ENCODE measurements at regions not wholly inside any gene's neighbourhood (a gene's known extent, or its start where the extent isn't known, plus 50 kb on each side); places are given as distances from the start of the nearest gene placed in this dataset.
"Not testable (repeated sequence)": the region's sequence is repeated elsewhere in the genome, so short reads cannot be mapped to it uniquely, and the experiment has no call there.

GRCh38 chr20:29296256-29297230 lies 1960.9 kb upstream of the DEFB115 start:
- peak; percentile 28 for ATAC-seq

DNA sequence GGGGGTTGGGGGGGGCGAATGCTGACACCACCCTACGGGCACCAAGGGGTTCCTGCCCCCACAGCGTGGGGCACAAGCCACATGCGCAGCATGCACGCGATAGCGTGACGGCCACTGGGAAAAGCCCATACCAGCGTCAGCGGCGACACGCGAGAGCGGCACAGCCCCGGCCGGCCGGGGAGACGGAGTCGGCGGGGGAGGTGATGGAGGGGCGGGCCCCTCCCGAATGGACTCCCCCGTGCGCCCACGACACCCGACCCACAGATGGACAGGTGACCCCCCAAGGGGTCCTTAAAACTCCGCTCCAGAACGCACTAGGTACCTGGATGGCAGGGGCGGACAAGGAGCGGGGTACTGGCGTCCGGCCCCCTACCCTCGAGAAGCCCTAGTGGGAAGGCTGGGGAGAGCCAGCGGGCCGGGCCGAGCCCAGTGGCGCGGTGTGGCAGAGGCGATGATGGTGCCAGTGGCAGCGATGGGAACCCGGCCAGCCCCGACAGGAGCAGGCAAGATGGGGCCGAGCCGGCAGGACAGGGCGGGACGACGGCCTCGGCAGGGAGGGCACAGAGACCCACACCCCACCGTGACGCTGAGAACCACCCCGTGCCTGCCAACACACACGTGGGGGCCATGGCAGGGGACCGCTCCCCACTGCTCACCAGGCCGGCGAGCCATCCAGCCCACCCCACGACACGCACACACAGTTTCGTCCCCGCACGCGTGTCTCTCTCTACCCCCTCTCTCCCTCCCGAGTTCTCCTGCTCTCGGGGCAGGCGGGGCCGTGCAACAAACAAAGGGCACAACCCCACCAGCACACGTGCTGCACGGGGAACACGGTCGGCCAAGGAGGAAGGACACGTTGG lies 1959.8 kb upstream of the DEFB115 start:
- peak; percentile 37 for ATAC-seq

- ATAC-seq: no peak
Measured at GRCh38 chr20:29298271-29298590, 1959.2 kb upstream of the DEFB115 start.

DNA sequence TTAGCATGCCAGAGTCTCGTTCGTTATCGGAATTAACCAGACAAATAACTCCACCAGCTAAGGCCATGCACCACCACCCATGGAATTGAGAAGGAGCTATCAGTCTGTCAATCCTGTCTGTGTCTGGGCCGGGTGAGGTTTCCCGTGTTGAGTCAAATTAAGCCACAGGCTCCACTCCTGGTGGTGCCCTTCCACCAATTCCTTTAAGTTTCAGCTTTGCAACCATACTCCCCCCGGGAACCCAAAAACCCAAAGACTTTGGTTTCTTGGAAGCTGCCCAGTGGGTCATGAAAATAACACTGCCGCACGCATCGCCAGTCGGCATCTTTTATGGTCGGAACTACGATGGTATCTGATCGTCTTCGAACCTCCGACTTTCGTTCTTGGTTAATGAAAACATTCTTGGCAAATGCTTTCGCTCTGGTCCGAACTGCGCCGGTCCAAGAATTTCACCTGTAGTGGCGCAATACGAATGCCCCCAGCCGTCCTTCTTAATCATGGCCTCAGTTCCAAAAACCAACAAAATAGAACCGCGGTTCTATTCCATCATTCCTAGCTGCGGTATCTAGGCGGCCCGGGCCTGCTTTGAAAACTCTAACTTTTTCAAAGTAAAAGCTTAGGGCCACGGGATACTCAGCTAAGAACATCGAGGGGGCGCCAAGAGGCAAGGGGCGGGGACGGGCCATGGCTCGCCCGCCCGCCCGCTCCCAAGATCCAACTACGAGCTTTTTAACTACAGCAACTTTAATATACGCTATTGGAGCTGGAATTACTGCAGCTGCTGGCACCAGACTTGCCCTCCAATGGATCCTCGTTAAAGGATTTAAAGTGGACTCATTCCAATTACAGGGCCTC lies 1958.5 kb upstream of the DEFB115 start:
- ATAC-seq: no peak

DNA sequence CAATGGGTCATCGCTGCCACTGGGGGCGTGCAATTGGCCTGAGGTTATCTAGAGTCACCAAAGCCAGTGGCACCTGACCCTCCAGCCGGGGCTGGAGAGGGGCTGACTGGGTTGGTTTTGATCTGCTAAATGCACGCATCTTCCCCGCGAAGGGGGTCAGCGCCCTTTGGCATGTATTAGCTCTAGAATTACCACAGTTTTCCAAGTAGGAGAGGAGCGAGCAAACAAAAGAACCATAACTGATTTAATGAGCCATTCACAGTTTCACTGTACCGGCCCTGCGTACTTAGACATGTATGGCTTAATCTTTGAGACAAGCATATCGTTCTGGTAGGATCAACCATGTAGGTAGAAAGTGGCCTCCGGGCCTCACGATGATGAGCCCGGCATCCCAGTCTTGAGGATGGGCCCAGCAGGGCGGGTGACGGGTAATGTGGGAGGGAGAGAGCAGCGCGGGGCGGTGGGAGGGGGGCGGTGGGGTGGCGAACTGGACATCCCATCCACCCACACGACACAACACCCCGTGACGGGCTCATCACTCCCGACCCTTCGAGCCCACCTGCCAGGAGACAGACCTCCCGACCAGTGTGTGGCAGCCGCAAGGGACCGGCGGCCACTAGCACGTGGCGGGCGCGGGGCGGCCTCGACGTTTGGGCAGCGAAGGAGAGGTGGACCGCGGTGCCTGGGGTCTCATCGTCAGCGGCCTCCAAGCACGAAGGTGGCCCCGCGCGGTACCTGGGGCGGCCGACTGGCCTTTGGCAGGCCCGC lies 1957.5 kb upstream of the DEFB115 start:
- ATAC-seq: no peak

- ATAC-seq: peak; percentile 45
Measured at GRCh38 chr20:29300579-29301551, 1956.6 kb upstream of the DEFB115 start.

GRCh38 chr20:29301624-29302259 lies 1955.7 kb upstream of the DEFB115 start:
- peak; percentile 32 for ATAC-seq

GRCh38 chr20:29302979-29303644 lies 1954.4 kb upstream of the DEFB115 start:
- ATAC-seq: no peak

DNA sequence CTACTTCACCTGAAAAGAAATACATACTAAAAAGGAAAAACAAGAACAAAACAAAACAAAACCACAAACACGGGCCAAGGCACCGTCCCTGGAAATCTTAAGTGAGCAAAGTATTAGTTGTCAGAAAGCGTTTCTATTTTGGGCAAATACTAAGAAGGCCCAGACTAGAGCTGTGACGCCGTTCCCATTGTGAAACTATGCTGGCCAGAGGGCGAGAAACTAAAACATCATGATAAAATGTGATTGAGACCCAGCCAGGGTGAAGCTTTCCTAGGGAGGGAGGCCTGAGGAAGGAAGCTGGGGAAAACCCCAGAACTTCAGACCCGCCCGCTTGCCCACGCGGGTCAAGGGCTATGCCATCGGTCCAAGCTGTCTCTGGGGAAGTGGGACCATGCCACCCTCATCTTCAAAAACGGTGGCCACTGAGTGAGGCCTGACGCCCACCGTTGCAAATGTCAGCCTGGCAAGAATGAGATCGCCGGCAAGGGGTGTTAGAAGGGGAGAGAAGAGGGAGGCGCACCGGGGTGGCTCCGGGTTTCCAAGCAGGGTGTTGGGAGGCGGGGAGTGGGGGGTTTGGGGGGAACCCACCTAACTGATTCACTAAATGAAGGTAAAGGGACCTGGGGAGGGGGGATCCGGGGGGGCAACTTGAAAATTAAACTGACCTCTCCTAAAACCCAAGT lies 1950.9 kb upstream of the DEFB115 start:
- ATAC-seq: no peak

DNA sequence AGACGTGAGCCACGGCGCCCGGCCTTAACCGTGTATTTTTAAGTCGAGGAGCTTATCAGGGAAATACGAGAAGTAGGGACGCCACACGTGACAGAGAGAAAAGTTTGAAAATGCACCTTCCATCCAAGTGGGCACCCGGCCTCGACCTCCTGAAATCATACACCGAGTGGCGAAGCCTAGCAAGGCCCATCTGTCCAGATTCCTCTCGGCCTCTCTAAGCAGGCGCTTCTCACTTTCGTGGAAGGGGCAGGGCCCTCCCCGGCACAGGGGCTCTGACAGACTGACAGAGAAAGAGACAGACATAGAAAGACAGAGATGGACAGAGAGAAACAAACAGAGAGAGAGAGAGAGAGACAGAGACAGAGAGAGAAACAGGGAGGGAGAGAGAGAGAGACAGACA lies 1950.0 kb upstream of the DEFB115 start:
- not testable (repeated sequence) for ATAC-seq

- ATAC-seq: not testable (repeated sequence)
Measured at GRCh38 chr20:29308956-29309355, 1948.5 kb upstream of the DEFB115 start.

DNA sequence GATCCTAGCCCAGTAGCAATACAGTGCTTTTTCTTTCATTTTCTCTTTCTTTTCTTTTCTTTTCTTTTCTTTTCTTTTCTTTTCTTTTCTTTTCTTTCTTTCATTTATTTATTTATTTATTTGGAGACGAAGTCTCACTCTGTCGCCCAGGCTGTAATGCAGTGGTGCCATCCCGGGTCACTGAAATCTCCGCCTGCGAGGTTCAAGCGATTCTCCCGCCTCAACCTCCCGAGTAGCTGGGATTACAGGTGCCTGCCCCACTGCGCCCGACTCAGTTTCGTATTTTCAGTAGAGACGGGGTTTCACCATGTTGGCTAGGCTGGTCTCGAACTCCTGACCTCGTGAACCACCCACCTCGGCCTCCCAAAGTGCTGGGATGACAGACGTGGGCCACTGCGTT lies 1948.0 kb upstream of the DEFB115 start:
- ATAC-seq: not testable (repeated sequence)

DNA sequence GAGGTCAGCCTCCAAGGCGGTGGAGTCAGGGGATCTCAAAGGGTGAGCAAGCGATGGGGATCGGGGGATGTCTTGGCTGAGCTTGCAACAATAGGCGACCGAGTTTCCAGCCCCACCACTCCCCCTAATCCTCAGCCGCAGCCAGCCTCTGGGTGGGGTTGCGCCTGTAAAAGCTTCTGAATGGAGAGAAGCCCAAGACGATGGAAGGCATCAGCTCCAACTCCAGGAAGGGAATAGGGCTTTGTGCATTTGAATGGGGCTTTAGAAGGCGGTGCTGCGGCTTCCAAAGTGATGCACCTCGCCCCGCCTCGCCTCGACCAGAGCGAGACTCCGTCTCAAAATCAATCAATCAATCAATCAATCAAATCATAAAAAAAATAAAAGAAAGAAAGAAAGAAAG lies 1946.4 kb upstream of the DEFB115 start:
- ATAC-seq: not testable (repeated sequence)

DNA sequence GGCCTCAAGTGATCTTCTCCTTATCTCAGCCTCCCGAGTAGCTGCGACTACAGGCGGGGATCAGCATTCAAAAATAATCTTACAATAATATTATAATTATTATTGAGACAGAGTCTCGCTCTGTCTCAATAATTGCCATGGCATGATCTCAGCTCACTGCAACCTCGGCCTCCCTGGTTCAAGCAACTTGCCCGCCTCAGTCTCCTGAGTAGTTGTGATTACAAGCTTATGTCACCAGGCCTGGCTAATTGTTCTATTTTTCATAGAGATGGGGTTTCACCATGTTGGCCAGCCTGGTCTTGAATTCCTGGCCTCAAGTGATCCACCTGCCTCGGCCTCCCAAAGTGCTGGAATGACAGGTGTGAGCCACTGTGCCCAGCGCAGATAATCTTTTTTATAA lies 1944.8 kb upstream of the DEFB115 start:
- ATAC-seq: not testable (repeated sequence)

GRCh38 chr20:29313481-29313880 lies 1944.0 kb upstream of the DEFB115 start:
- no peak for ATAC-seq

GRCh38 chr20:29314294-29314693 lies 1943.2 kb upstream of the DEFB115 start:
- no peak for ATAC-seq

DNA sequence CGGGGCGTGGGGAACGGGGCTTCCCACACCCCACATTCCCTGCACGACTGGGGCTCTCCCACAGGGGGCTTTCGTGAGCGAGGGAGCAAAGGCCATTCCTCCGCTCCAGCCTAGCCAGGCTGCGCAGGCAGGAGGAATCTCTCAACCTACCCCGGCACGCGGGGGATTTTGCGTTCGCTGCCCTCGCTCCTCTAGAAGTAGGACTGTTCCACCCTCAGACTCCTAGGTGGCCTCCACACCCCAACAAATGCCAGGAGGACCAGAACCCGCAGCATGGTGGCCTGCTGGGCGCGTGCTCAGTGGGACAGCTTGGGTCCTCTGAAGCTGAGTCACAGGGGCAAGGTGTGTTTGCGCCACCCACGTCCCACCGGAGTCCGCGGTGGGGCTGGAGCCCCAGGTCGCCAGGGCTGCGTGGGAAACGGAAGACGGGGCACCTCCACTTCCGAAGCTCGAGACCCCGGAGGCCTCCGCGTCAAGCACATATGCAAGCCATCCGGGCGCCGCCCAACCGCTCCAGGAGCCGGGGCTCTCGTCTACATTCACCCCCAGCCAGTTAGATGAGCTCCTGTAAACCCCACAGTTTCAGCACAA lies 1938.5 kb upstream of the DEFB115 start:
- no peak for ATAC-seq

GRCh38 chr20:29319725-29320124 lies 1937.7 kb upstream of the DEFB115 start:
- ATAC-seq: no peak

Measured in esophagus mucosa (tissue), 1 donor.